HL-60 (cell line): ENCODE measurements at regions not wholly inside any gene's neighbourhood (a gene's known extent, or its start where the extent isn't known, plus 50 kb on each side); places are given as distances from the start of the nearest gene placed in this dataset.

Experiments
- GABPA ChIP-seq: IDR thresholded peaks from 2 replicates; pipeline ENCODE4 v1.6.1; 2012; ENCODE audit warnings: low read depth
- POLR2AphosphoS5 ChIP-seq: IDR thresholded peaks from 2 replicates; pipeline ENCODE4 v1.6.1; 2012; ENCODE audit warnings: low read depth
- SPI1 ChIP-seq: IDR thresholded peaks from 2 replicates; pipeline ENCODE4 v1.6.1; 2012; ENCODE audit warnings: low read depth, mild to moderate bottlenecking, borderline replicate concordance
- TF ChIP-seq, protein P1 (sequence below): IDR thresholded peaks from one replicate; pipeline ENCODE4 v1.5.1; 2011; ENCODE audit warnings: low read length, control low read depth, inconsistent platforms; ENCODE audit not compliant: insufficient read depth
- TF ChIP-seq, protein P2 (sequence below): IDR thresholded peaks from 2 replicates; pipeline ENCODE4 v1.6.1; 2012; ENCODE audit warnings: low read depth; ENCODE audit not compliant: insufficient replicate concordance

DNA sequence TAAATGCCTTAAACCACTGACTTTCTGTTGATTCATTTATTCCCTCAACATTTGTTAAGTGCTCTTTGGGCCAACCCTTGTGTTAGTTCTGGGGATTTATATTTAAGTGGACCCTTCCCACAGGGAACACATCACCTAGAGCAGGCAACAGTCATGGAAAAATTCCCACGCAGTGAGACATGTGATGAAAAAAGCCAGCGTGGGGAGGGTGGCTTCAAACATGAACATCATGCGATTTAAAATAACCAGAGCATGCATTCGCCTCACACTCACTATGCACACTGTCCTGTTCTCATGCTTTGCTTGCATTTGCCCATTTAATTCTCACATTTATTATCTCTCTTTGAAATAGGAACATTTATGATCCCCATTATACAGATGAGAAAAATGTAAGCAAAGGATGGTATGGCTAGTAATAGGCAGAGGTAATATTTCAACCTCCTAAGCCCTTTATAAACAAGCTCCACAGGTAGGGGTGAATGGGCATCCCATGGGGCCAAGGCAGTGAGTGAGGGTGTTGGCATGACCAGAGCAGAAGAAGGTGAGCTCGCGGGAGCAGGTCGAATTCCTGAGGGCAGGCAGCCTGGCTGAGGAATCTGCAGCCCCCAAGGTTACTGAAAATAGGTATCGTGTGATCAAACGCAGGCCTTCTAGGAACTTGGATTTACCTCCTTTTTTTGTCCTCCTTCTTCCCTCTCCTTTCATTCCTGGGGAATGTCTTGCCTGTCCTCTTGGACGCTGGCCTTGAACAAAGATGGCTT lies 297.8 kb downstream of the MYCN start:
- TF ChIP-seq, protein P1, sequence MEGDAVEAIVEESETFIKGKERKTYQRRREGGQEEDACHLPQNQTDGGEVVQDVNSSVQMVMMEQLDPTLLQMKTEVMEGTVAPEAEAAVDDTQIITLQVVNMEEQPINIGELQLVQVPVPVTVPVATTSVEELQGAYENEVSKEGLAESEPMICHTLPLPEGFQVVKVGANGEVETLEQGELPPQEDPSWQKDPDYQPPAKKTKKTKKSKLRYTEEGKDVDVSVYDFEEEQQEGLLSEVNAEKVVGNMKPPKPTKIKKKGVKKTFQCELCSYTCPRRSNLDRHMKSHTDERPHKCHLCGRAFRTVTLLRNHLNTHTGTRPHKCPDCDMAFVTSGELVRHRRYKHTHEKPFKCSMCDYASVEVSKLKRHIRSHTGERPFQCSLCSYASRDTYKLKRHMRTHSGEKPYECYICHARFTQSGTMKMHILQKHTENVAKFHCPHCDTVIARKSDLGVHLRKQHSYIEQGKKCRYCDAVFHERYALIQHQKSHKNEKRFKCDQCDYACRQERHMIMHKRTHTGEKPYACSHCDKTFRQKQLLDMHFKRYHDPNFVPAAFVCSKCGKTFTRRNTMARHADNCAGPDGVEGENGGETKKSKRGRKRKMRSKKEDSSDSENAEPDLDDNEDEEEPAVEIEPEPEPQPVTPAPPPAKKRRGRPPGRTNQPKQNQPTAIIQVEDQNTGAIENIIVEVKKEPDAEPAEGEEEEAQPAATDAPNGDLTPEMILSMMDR, result no peak
- TF ChIP-seq POLR2AphosphoS5, result no peak
- TF ChIP-seq, protein P2, sequence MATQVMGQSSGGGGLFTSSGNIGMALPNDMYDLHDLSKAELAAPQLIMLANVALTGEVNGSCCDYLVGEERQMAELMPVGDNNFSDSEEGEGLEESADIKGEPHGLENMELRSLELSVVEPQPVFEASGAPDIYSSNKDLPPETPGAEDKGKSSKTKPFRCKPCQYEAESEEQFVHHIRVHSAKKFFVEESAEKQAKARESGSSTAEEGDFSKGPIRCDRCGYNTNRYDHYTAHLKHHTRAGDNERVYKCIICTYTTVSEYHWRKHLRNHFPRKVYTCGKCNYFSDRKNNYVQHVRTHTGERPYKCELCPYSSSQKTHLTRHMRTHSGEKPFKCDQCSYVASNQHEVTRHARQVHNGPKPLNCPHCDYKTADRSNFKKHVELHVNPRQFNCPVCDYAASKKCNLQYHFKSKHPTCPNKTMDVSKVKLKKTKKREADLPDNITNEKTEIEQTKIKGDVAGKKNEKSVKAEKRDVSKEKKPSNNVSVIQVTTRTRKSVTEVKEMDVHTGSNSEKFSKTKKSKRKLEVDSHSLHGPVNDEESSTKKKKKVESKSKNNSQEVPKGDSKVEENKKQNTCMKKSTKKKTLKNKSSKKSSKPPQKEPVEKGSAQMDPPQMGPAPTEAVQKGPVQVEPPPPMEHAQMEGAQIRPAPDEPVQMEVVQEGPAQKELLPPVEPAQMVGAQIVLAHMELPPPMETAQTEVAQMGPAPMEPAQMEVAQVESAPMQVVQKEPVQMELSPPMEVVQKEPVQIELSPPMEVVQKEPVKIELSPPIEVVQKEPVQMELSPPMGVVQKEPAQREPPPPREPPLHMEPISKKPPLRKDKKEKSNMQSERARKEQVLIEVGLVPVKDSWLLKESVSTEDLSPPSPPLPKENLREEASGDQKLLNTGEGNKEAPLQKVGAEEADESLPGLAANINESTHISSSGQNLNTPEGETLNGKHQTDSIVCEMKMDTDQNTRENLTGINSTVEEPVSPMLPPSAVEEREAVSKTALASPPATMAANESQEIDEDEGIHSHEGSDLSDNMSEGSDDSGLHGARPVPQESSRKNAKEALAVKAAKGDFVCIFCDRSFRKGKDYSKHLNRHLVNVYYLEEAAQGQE, result no peak
- no peak for TF ChIP-seq GABPA
- no peak for TF ChIP-seq SPI1
